ENCODE measurements at regions not wholly inside any gene's neighbourhood (a gene's known extent, or its start where the extent isn't known, plus 50 kb on each side); places are given as distances from the start of the nearest gene placed in this dataset.
A peak's percentile ranks its signal among the peaks of the same experiment; 100 is the strongest.

GRCh38 chr6:137357948-137358266, 136.3 kb downstream of the OLIG3 start:
- no peak for DNase-seq
- Histone ChIP-seq H3K27ac (no peak overlapping the region), H3K36me3 (replicated peaks) (no peaks in the 10 kb centered on the region), H3K4me3 (ENCODE audit: low read depth, low read length) (no peak overlapping the region), H3K27me3 (replicated peaks) (no peaks in the 10 kb centered on the region)
- TF ChIP-seq CTCF (IDR thresholded peaks at IDR 0.05; ENCODE audit: low read depth, low read length, missing control alignments): no peak
- in situ Hi-C loops (cut with HindIII; ENCODE audit: low pct_ligation_motif_present, low sequenced_read_pairs): no loop called here

GRCh38 chr6:137357263-137357947, 136.8 kb downstream of the OLIG3 start:
- no peak for DNase-seq
- Histone ChIP-seq H3K36me3 (replicated peaks) (no peaks in the 10 kb centered on the region), H3K27me3 (replicated peaks) (no peaks in the 10 kb centered on the region), H3K27ac (no peak overlapping the region), H3K4me3 (ENCODE audit: low read depth, low read length) (no peak overlapping the region)
- no peak for TF ChIP-seq CTCF (IDR thresholded peaks at IDR 0.05; ENCODE audit: low read depth, low read length, missing control alignments)
- in situ Hi-C loops (cut with HindIII; ENCODE audit: low pct_ligation_motif_present, low sequenced_read_pairs): no loop called here

- DNase-seq: no peak
- Histone ChIP-seq H3K36me3 (replicated peaks) (no peaks in the 10 kb centered on the region), H3K4me3 (ENCODE audit: low read depth, low read length) (no peak overlapping the region), H3K27me3 (replicated peaks) (no peaks in the 10 kb centered on the region), H3K27ac (no peak overlapping the region)
- in situ Hi-C loops (cut with HindIII; ENCODE audit: low pct_ligation_motif_present, low sequenced_read_pairs): no loop called here
- TF ChIP-seq CTCF (IDR thresholded peaks at IDR 0.05; ENCODE audit: low read depth, low read length, missing control alignments): no peak
Observed at GRCh38 chr6:137353842-137354397, 134.7 kb upstream of the IFNGR1 start.

- no peak overlapping the region for H3K27ac ChIP-seq
- H3K4me3 ChIP-seq (ENCODE audit: low read depth, low read length): no peak overlapping the region
- no peaks in the 10 kb centered on the region for H3K27me3 ChIP-seq (replicated peaks)
- H3K36me3 ChIP-seq (replicated peaks): no peaks in the 10 kb centered on the region
- DNase-seq: no peak
- in situ Hi-C loops (cut with HindIII; ENCODE audit: low pct_ligation_motif_present, low sequenced_read_pairs): no loop called here
- no peak for TF ChIP-seq CTCF (IDR thresholded peaks at IDR 0.05; ENCODE audit: low read depth, low read length, missing control alignments)
Observed at GRCh38 chr6:137353346-137353745, 134.2 kb upstream of the IFNGR1 start.

- TF ChIP-seq CTCF (IDR thresholded peaks at IDR 0.05; ENCODE audit: low read depth, low read length, missing control alignments): no peak
- Histone ChIP-seq H3K27ac (no peak overlapping the region), H3K4me3 (ENCODE audit: low read depth, low read length) (no peak overlapping the region), H3K27me3 (replicated peaks) (no peaks in the 10 kb centered on the region), H3K36me3 (replicated peaks) (no peaks in the 10 kb centered on the region)
- in situ Hi-C loops (cut with HindIII; ENCODE audit: low pct_ligation_motif_present, low sequenced_read_pairs): no loop called here
- DNase-seq: no peak
Observed at GRCh38 chr6:137352859-137353258, 133.7 kb upstream of the IFNGR1 start.

GRCh38 chr6:137351890-137352289, 132.7 kb upstream of the IFNGR1 start:
- H3K27ac ChIP-seq: no peak overlapping the region

More at GRCh38 chr6:137351890-137352289, 132.7 kb upstream of the IFNGR1 start:
- Histone ChIP-seq H3K27me3 (replicated peaks) (no peaks in the 10 kb centered on the region), H3K36me3 (replicated peaks) (no peaks in the 10 kb centered on the region), H3K4me3 (ENCODE audit: low read depth, low read length) (no peak overlapping the region)
- in situ Hi-C loops (cut with HindIII; ENCODE audit: low pct_ligation_motif_present, low sequenced_read_pairs): no loop called here
- no peak for TF ChIP-seq CTCF (IDR thresholded peaks at IDR 0.05; ENCODE audit: low read depth, low read length, missing control alignments)
- peak; percentile 43 for DNase-seq

Measured in brain microvascular endothelial cell (primary cell).